HG02610 (cell line): ENCODE measurements at regions not wholly inside any gene's neighbourhood (a gene's known extent, or its start where the extent isn't known, plus 50 kb on each side); places are given as distances from the start of the nearest gene placed in this dataset.

Experiments
- ATAC-seq: cut with Tn5 transposase; IDR thresholded peaks from one replicate; pipeline ENCODE4 v1.9.1; 2021; ENCODE audit warnings: mild to moderate bottlenecking, moderate library complexity; ENCODE audit not compliant: unreplicated experiment

GRCh38 chr10:113287592-113287991 is 265.3 kb upstream of the HABP2 start:
- ATAC-seq = no peak

- no peak for ATAC-seq
Observed at GRCh38 chr10:113290137-113290536, 262.7 kb upstream of the HABP2 start.

- no peak for ATAC-seq
Observed at GRCh38 chr10:113291413-113291812, 261.4 kb upstream of the HABP2 start.

- ATAC-seq = no peak
Observed at GRCh38 chr10:113292086-113292485, 260.8 kb upstream of the HABP2 start.

GRCh38 chr10:113292743-113293142 is 260.1 kb upstream of the HABP2 start:
- no peak for ATAC-seq

GRCh38 chr10:113293167-113293566 is 259.7 kb upstream of the HABP2 start:
- no peak for ATAC-seq

GRCh38 chr10:113294868-113295267 is 258.0 kb upstream of the HABP2 start:
- ATAC-seq = no peak

GRCh38 chr10:113297226-113297625 is 255.6 kb upstream of the HABP2 start:
- no peak for ATAC-seq

- no peak for ATAC-seq
Observed at GRCh38 chr10:113298616-113299015, 254.2 kb upstream of the HABP2 start.

- ATAC-seq = no peak
Observed at GRCh38 chr10:113300201-113300600, 252.7 kb upstream of the HABP2 start.

- ATAC-seq = peak; percentile 85
Observed at GRCh38 chr10:113300617-113301016, 252.2 kb upstream of the HABP2 start.

GRCh38 chr10:113301342-113301984 is 251.4 kb upstream of the HABP2 start:
- no peak for ATAC-seq

- ATAC-seq = no peak
Observed at GRCh38 chr10:113302062-113302461, 250.8 kb upstream of the HABP2 start.

- no peak for ATAC-seq
Observed at GRCh38 chr10:113303544-113304146, 249.2 kb upstream of the HABP2 start.

- no peak for ATAC-seq
Observed at GRCh38 chr10:113304726-113305125, 248.1 kb upstream of the HABP2 start.

GRCh38 chr10:113305871-113306270 is 247.0 kb upstream of the HABP2 start:
- ATAC-seq = no peak

GRCh38 chr10:113309791-113310190 is 243.1 kb upstream of the HABP2 start:
- no peak for ATAC-seq

GRCh38 chr10:113310347-113310746 is 242.5 kb upstream of the HABP2 start:
- ATAC-seq = no peak

GRCh38 chr10:113313048-113313602 is 239.7 kb upstream of the HABP2 start:
- ATAC-seq = no peak

- no peak for ATAC-seq
Observed at GRCh38 chr10:113313722-113314121, 239.1 kb upstream of the HABP2 start.

GRCh38 chr10:113316506-113316905 is 236.3 kb upstream of the HABP2 start:
- no peak for ATAC-seq

- no peak for ATAC-seq
Observed at GRCh38 chr10:113317489-113317888, 235.4 kb upstream of the HABP2 start.

- ATAC-seq = no peak
Observed at GRCh38 chr10:113319479-113319878, 233.4 kb upstream of the HABP2 start.
